Bronchial epithelial cell (primary cell): ENCODE measurements at regions not wholly inside any gene's neighbourhood (a gene's known extent, or its start where the extent isn't known, plus 50 kb on each side); places are given as distances from the start of the nearest gene placed in this dataset.
"Not testable (repeated sequence)": the region's sequence is repeated elsewhere in the genome, so short reads cannot be mapped to it uniquely, and the experiment has no call there.

Experiments used
- DNase-seq: peaks from one replicate; pipeline ENCODE4 v3.0.0-alpha.2; 2010; ENCODE audit warnings: low read depth
- FAIRE-seq: peaks from 2 replicates; lab custom pipeline; 2011; peaks lifted over from hg19 to GRCh38; lab: Jason Lieb, UNC
- H3K27me3 ChIP-seq: 2 replicates; pipeline ENCODE4 v1.5.1; 2011; ENCODE audit warnings: low read length; ENCODE audit not compliant: control insufficient read depth, insufficient read depth
- H3K36me3 ChIP-seq: 2 replicates; pipeline ENCODE4 v1.5.1; 2011; ENCODE audit warnings: low read length; ENCODE audit not compliant: control insufficient read depth, insufficient read depth
- H3K4me3 ChIP-seq: 2 replicates; pipeline ENCODE4 v1.5.1; 2011; ENCODE audit warnings: mild to moderate bottlenecking, low read depth, low read length, control low read depth
- TF ChIP-seq, protein P1 (sequence below): IDR thresholded peaks from 2 replicates; pipeline ENCODE4 v1.5.1; 2011; ENCODE audit warnings: mild to moderate bottlenecking, moderate library complexity, low read length, control low read depth, inconsistent platforms; ENCODE audit not compliant: insufficient read depth, severe bottlenecking

- Histone ChIP-seq H3K27me3 (no peaks in the 10 kb centered on the region), H3K4me3 (no peak overlapping the region), H3K36me3 (no peaks in the 10 kb centered on the region)
- TF ChIP-seq, protein P1, sequence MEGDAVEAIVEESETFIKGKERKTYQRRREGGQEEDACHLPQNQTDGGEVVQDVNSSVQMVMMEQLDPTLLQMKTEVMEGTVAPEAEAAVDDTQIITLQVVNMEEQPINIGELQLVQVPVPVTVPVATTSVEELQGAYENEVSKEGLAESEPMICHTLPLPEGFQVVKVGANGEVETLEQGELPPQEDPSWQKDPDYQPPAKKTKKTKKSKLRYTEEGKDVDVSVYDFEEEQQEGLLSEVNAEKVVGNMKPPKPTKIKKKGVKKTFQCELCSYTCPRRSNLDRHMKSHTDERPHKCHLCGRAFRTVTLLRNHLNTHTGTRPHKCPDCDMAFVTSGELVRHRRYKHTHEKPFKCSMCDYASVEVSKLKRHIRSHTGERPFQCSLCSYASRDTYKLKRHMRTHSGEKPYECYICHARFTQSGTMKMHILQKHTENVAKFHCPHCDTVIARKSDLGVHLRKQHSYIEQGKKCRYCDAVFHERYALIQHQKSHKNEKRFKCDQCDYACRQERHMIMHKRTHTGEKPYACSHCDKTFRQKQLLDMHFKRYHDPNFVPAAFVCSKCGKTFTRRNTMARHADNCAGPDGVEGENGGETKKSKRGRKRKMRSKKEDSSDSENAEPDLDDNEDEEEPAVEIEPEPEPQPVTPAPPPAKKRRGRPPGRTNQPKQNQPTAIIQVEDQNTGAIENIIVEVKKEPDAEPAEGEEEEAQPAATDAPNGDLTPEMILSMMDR, result no peak
- no peak for DNase-seq
- FAIRE-seq, result no peak
Observed at GRCh38 chr4:159416996-159417395, 314.1 kb downstream of the RAPGEF2 start.

GRCh38 chr4:159420162-159421057 is 317.5 kb downstream of the RAPGEF2 start:
- TF ChIP-seq, protein P1, result no peak
- Histone ChIP-seq H3K27me3 (no peaks in the 10 kb centered on the region), H3K36me3 (no peaks in the 10 kb centered on the region), H3K4me3 (no peak overlapping the region)
- FAIRE-seq (no peak), DNase-seq (no peak)

DNA sequence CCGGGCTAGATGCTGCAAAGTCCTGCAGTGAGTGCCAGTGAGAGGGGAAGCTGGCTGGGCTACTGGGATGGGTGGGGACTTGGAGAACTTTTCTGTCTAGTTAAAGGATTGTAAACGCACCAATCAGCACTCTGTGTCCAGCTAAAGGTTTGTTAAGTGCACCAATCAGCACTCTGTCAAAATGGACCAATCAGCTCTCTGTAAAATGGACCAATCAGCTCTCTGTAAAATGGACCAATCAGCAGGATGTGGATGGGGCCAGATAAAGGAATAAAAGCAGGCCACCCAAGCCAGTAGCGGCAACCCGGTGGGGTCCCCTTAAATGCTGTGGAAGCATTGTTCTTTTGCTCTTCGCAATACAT is 318.2 kb downstream of the RAPGEF2 start:
- FAIRE-seq, H3K27me3 ChIP-seq, DNase-seq, H3K4me3 ChIP-seq, H3K36me3 ChIP-seq: not testable (repeated sequence)

GRCh38 chr4:159422019-159422418 is 319.1 kb downstream of the RAPGEF2 start:
- DNase-seq, result no peak

GRCh38 chr4:159422626-159423025 is 319.7 kb downstream of the RAPGEF2 start:
- no peak overlapping the region for H3K4me3 ChIP-seq
- DNase-seq, result no peak
- H3K36me3 ChIP-seq, result no peaks in the 10 kb centered on the region
- peak; percentile 82 for FAIRE-seq
- no peaks in the 10 kb centered on the region for H3K27me3 ChIP-seq
- TF ChIP-seq, protein P1, result no peak

More at GRCh38 chr4:159422019-159422418, 319.1 kb downstream of the RAPGEF2 start:
- FAIRE-seq, result no peak
- H3K36me3 ChIP-seq, result no peaks in the 10 kb centered on the region
- TF ChIP-seq, protein P1, result no peak
- no peak overlapping the region for H3K4me3 ChIP-seq
- no peaks in the 10 kb centered on the region for H3K27me3 ChIP-seq

DNA sequence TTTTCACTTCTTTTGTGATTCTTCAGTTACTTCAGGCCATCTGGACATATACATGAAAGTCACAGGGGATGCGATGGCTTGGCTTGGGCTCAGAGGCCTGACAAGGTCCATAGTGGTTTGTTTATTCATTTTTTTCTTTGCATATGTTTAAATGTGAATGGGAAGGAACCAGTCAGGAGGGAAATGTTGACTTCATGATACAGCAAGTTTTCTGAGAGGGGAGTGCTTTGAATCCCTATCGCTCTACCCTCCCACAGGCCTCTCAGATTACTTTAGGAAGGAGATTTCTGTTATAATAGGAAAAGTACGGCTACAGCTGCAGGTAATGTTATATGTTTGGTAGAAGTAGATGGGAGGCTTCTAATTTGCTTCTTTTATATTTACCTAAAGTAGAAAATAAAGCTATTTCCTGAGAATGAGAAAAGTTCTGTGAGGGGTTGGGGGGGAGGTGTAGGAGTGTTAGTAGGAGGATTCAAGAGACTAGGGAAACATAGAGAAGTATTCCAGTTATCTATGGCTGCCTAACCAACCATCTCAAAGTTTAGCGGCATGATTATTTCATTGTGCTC is 322.9 kb downstream of the RAPGEF2 start:
- TF ChIP-seq, protein P1, result no peak
- Histone ChIP-seq H3K27me3 (no peaks in the 10 kb centered on the region), H3K36me3 (no peaks in the 10 kb centered on the region), H3K4me3 (no peak overlapping the region)
- FAIRE-seq (no peak), DNase-seq (no peak)
